SJCRH30 (cell line): ENCODE measurements at regions not wholly inside any gene's neighbourhood (a gene's known extent, or its start where the extent isn't known, plus 50 kb on each side); places are given as distances from the start of the nearest gene placed in this dataset.

Experiments used
- DNase-seq, 2 experiments: peaks; one replicate each; pipeline ENCODE4 v3.0.0-alpha.2; 2015 to 2020
- H3K27ac ChIP-seq: fragments of 250-450 bp; sonication (Bioruptor Pico); 2 replicates; pipeline ENCODE4 v1.5.1; 2020; ENCODE audit warnings: mild to moderate bottlenecking, moderate library complexity
- H3K27me3 ChIP-seq: fragments of 250-450 bp; sonication (Bioruptor Pico); 2 replicates; pipeline ENCODE4 v1.5.1; 2020; ENCODE audit warnings: mild to moderate bottlenecking, moderate library complexity
- H3K36me3 ChIP-seq: fragments of 250-450 bp; sonication (Bioruptor Pico); 2 replicates; pipeline ENCODE4 v1.5.1; 2020; ENCODE audit warnings: mild to moderate bottlenecking, moderate library complexity
- H3K4me1 ChIP-seq: fragments of 250-450 bp; sonication (Bioruptor Pico); 2 replicates; pipeline ENCODE4 v1.5.1; 2020; ENCODE audit warnings: mild to moderate bottlenecking, moderate library complexity
- H3K4me3 ChIP-seq: fragments of 250-450 bp; sonication (Bioruptor Pico); 2 replicates; pipeline ENCODE4 v1.5.1; 2020; ENCODE audit warnings: mild to moderate bottlenecking, moderate library complexity
- H3K9me3 ChIP-seq: fragments of 250-450 bp; sonication (Bioruptor Pico); replicated peaks from 2 replicates; pipeline ENCODE4 v1.5.1; 2020; ENCODE audit warnings: mild to moderate bottlenecking, moderate library complexity

DNA sequence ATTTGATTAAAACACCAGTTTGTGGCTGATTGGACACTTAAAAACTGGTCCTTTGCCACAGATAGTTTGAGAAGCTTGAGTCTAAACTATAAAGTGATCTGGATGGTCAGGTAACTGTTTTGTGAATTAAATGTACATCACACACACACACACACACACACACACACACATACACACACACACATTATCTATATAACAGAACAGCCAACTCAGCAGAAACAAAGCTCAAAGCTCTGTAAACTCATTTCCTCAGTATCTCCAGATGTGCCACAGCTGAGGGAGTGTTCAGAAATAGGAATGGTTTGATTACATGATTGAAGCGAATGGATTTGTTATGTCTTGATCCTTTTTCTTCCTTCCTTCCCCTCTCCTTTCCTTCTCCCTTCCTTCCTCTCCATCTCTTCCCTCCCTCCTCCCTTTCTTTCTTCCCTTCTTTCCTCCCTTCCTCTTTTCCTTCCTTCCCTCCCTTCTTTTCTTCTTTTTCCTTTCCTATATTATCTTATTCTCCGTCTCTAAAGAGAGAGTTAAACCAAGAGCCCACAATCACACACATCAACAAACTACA, 100.3 kb downstream of the LLPH start:
- Histone ChIP-seq H3K9me3 (no peaks in the 10 kb centered on the region), H3K27ac (no peak overlapping the region)
- no peak for DNase-seq

GRCh38 chr12:66028390-66028789, 102.2 kb downstream of the LLPH start:
- DNase-seq = no peak
- H3K36me3 ChIP-seq = no peaks in the 10 kb centered on the region

More for the DNA sequence above, 100.3 kb downstream of the LLPH start:
- no peaks in the 10 kb centered on the region for H3K27me3 ChIP-seq
- H3K36me3 ChIP-seq = no peaks in the 10 kb centered on the region
- H3K4me1 ChIP-seq = peaks cover 3% of the 10 kb centered on the region; the same call in 1 of the 2 replicates
- H3K4me3 ChIP-seq = no peak overlapping the region

GRCh38 chr12:66025477-66025876, 105.1 kb downstream of the LLPH start:
- no peak for DNase-seq
- Histone ChIP-seq H3K36me3 (no peaks in the 10 kb centered on the region), H3K27ac (no peak overlapping the region), H3K4me1 (peaks cover 3% of the 10 kb centered on the region; the same call in 1 of the 2 replicates), H3K9me3 (no peaks in the 10 kb centered on the region), H3K27me3 (no peaks in the 10 kb centered on the region), H3K4me3 (no peak overlapping the region)

More at GRCh38 chr12:66028390-66028789, 102.2 kb downstream of the LLPH start:
- peaks cover 3% of the 10 kb centered on the region; the same call in 1 of the 2 replicates for H3K4me1 ChIP-seq
- H3K4me3 ChIP-seq = no peak overlapping the region
- no peak overlapping the region for H3K27ac ChIP-seq
- H3K27me3 ChIP-seq = no peaks in the 10 kb centered on the region
- H3K9me3 ChIP-seq = no peaks in the 10 kb centered on the region

DNA sequence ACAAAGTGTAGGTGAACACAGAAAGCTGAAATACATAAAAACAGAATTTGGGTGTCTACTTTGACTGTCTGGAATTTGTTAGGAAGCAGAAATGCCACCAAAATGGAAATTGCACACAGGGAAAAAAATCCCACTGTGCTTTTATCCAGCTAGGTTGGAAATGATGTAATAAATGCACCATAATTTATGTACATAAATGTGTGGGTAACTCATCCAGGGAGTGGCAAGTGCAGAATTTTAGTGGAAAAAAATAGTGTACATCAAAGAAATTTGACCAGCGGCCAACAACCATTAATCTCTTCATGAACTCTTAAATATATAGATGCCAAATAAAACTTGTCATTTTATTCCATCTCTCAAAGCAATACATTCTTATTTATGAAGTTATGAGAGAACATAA, 105.6 kb downstream of the LLPH start:
- DNase-seq = no peak
- Histone ChIP-seq H3K4me1 (peaks cover 3% of the 10 kb centered on the region; the same call in 1 of the 2 replicates), H3K27ac (no peak overlapping the region), H3K27me3 (no peaks in the 10 kb centered on the region), H3K36me3 (no peaks in the 10 kb centered on the region), H3K9me3 (no peaks in the 10 kb centered on the region), H3K4me3 (no peak overlapping the region)

- Histone ChIP-seq H3K4me1 (peaks cover 1% of the 10 kb centered on the region; the same call in 1 of the 2 replicates), H3K36me3 (no peaks in the 10 kb centered on the region), H3K27ac (no peak overlapping the region), H3K4me3 (no peak overlapping the region), H3K27me3 (no peaks in the 10 kb centered on the region), H3K9me3 (no peaks in the 10 kb centered on the region)
- DNase-seq = no peak
Observed at GRCh38 chr12:66020481-66020880, 110.1 kb downstream of the LLPH start.

DNA sequence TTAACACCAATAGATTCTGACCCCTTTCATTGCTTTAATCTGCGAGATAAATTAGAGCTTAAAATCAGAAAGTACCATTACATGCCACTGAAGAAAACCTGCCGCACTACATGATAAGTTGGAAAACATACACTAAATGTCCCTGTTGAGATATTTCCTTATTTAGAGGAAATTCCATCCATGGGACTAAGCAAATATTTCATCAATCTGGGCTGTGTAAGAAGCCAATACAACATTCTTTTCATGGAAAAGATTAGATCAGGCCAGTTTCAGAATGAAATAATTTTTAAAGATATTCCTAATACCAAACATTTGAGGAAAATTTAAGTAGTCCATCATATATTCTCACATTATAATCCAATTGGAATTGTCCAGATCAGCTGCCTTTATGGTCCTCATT, 112.8 kb downstream of the LLPH start:
- Histone ChIP-seq H3K36me3 (no peaks in the 10 kb centered on the region), H3K9me3 (no peaks in the 10 kb centered on the region), H3K4me3 (no peak overlapping the region), H3K27ac (no peak overlapping the region), H3K4me1 (peaks cover 14% of the 10 kb centered on the region), H3K27me3 (no peaks in the 10 kb centered on the region)
- no peak for DNase-seq
